ENCODE measurements at regions not wholly inside any gene's neighbourhood (a gene's known extent, or its start where the extent isn't known, plus 50 kb on each side); places are given as distances from the start of the nearest gene placed in this dataset.

DNA sequence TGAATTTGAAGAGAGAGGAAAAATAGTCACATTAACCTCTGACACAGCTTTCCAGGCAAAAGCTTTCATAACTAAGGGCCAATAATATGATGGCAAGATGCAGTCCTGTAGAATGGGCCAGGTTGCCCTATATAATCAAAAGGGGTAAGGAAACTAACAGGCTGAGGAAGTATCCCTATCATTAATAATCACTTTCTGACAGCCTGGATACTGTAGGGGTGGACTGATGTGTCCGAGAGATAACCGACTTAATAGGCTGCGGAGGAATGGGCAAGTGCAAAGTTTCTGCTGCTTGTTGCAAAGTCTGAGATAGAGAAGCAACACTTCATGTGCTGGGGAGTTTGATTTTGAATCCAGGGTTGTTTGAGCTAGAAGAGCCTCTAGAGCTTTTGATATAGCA lies 94.8 kb downstream of the DNAAF6 start:
- TF ChIP-seq EZH2 (IDR thresholded peaks at IDR 0.05; ENCODE audit: low read length, unreplicated experiment) (no peak), EZH2phosphoT487 (IDR thresholded peaks at IDR 0.05; ENCODE audit: borderline replicate concordance, low read length) (no peak)
- TF ChIP-seq, protein P1, sequence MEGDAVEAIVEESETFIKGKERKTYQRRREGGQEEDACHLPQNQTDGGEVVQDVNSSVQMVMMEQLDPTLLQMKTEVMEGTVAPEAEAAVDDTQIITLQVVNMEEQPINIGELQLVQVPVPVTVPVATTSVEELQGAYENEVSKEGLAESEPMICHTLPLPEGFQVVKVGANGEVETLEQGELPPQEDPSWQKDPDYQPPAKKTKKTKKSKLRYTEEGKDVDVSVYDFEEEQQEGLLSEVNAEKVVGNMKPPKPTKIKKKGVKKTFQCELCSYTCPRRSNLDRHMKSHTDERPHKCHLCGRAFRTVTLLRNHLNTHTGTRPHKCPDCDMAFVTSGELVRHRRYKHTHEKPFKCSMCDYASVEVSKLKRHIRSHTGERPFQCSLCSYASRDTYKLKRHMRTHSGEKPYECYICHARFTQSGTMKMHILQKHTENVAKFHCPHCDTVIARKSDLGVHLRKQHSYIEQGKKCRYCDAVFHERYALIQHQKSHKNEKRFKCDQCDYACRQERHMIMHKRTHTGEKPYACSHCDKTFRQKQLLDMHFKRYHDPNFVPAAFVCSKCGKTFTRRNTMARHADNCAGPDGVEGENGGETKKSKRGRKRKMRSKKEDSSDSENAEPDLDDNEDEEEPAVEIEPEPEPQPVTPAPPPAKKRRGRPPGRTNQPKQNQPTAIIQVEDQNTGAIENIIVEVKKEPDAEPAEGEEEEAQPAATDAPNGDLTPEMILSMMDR (conservative IDR thresholded peaks at IDR 0.05; ENCODE audit: low read depth, low read length), result no peak
